Esophagus squamous epithelium (tissue), 4 donors: ENCODE measurements at regions not wholly inside any gene's neighbourhood (a gene's known extent, or its start where the extent isn't known, plus 50 kb on each side); places are given as distances from the start of the nearest gene placed in this dataset.

Experiments used
- CTCF ChIP-seq, 6 experiments: fragments of 450-650 bp in 4 of 6; fragments of 200-600 bp in 2 of 6; sonication (generic) in 2 of 6; IDR thresholded peaks; one replicate each; pipeline ENCODE4 v1.5.1; 2016 to 2019; ENCODE audit warnings: antibody characterized with exemption in 6 of 6, mild to moderate bottlenecking in 4 of 6, moderate library complexity in 4 of 6
- POLR2A ChIP-seq, 4 donors: fragments of 450-650 bp; IDR thresholded peaks; one replicate each; pipeline ENCODE4 v1.6.1; 2017; ENCODE audit warnings: antibody characterized with exemption in 4 of 4, mild to moderate bottlenecking in 4 of 4, moderate library complexity in 3 of 4

GRCh38 chr14:89531661-89532335, 114.8 kb upstream of the FOXN3 start:
- TF ChIP-seq POLR2A (IDR thresholded peaks at IDR 0.05), result no peak
- no peak for TF ChIP-seq CTCF (IDR thresholded peaks at IDR 0.05)
